ENCODE measurements at regions not wholly inside any gene's neighbourhood (a gene's known extent, or its start where the extent isn't known, plus 50 kb on each side); places are given as distances from the start of the nearest gene placed in this dataset.
A peak's percentile ranks its signal among the peaks of the same experiment; 100 is the strongest.
"Not testable (repeated sequence)": the region's sequence is repeated elsewhere in the genome, so short reads cannot be mapped to it uniquely, and the experiment has no call there.

GRCh38 chr18:8920856-8921787 is 181.4 kb upstream of the NDUFV2 start:
- intact Hi-C loops (cut with micrococcal nuclease): loop anchor here (2.0 kb wide), 1 partner anchor 62 kb away; no protein-coding TSS in a partner anchor
- CTCF ChIA-PET: interaction anchor here (1.3 to 1.5 kb wide), 2 partner anchors 61 to 62 kb away, joined by 4 to 5 read pairs; no protein-coding TSS in a partner anchor
- not testable (repeated sequence) for BruUV-seq (replicated peaks)

GRCh38 chr18:8926464-8926863 is 176.0 kb upstream of the NDUFV2 start:
- no peak overlapping the region for H3K27ac Mint-ChIP-seq (ENCODE audit: low read depth, unreplicated experiment)
- no peaks in the 10 kb centered on the region for H3K4me1 Mint-ChIP-seq (ENCODE audit: insufficient read depth, unreplicated experiment)
- intact Hi-C loops (cut with micrococcal nuclease): no loop called here
- no peak for DNase-seq (ENCODE audit: unreplicated experiment)
- H3K9me3 Mint-ChIP-seq (ENCODE audit: unreplicated experiment): peaks cover 29% of the 10 kb centered on the region
- no peak overlapping the region for H3K4me3 Mint-ChIP-seq (ENCODE audit: unreplicated experiment)
- TF ChIP-seq CTCF (IDR thresholded peaks at IDR 0.05; ENCODE audit: unreplicated experiment): no peak
- no TSS peak for BruUV-seq (replicated peaks)
- H3K27me3 Mint-ChIP-seq (ENCODE audit: insufficient read depth, unreplicated experiment): no peaks in the 10 kb centered on the region
- ChIA-PET POLR2A (no interaction called here), CTCF (interaction anchor here (1.1 kb wide), 1 partner anchor 62 kb away, joined by 3 read pairs; no protein-coding TSS in a partner anchor)
- H3K36me3 Mint-ChIP-seq (ENCODE audit: insufficient read depth, unreplicated experiment): no peaks in the 10 kb centered on the region

More at GRCh38 chr18:8920856-8921787, 181.4 kb upstream of the NDUFV2 start:
- H3K9me3 Mint-ChIP-seq (ENCODE audit: unreplicated experiment); H3K4me3 Mint-ChIP-seq (ENCODE audit: unreplicated experiment); H3K4me1 Mint-ChIP-seq (ENCODE audit: insufficient read depth, unreplicated experiment); POLR2A ChIA-PET; H3K27ac Mint-ChIP-seq (ENCODE audit: low read depth, unreplicated experiment); H3K27me3 Mint-ChIP-seq (ENCODE audit: insufficient read depth, unreplicated experiment); H3K36me3 Mint-ChIP-seq (ENCODE audit: insufficient read depth, unreplicated experiment): not testable (repeated sequence)
- peak; percentile 13 for DNase-seq (ENCODE audit: unreplicated experiment)

GRCh38 chr18:8928044-8928443 is 174.5 kb upstream of the NDUFV2 start:
- POLR2A ChIA-PET: no interaction called here
- no peaks in the 10 kb centered on the region for H3K4me1 Mint-ChIP-seq (ENCODE audit: insufficient read depth, unreplicated experiment)
- H3K27me3 Mint-ChIP-seq (ENCODE audit: insufficient read depth, unreplicated experiment): no peaks in the 10 kb centered on the region
- BruUV-seq (replicated peaks): no TSS peak
- no peak overlapping the region for H3K4me3 Mint-ChIP-seq (ENCODE audit: unreplicated experiment)
- no peak overlapping the region for H3K27ac Mint-ChIP-seq (ENCODE audit: low read depth, unreplicated experiment)
- H3K9me3 Mint-ChIP-seq (ENCODE audit: unreplicated experiment): peaks cover 29% of the 10 kb centered on the region
- intact Hi-C loops (cut with micrococcal nuclease): no loop called here
- no peaks in the 10 kb centered on the region for H3K36me3 Mint-ChIP-seq (ENCODE audit: insufficient read depth, unreplicated experiment)
- no peak for DNase-seq (ENCODE audit: unreplicated experiment)
- TF ChIP-seq CTCF (IDR thresholded peaks at IDR 0.05; ENCODE audit: unreplicated experiment): no peak
- CTCF ChIA-PET: no interaction called here

GRCh38 chr18:8928847-8929780 is 173.4 kb upstream of the NDUFV2 start:
- CTCF ChIA-PET: interaction anchor here (0.6 kb wide), 1 partner anchor 46 kb away, joined by 4 read pairs; no protein-coding TSS in a partner anchor
- Mint-ChIP-seq H3K36me3 (ENCODE audit: insufficient read depth, unreplicated experiment) (no peaks in the 10 kb centered on the region), H3K9me3 (ENCODE audit: unreplicated experiment) (peaks cover 29% of the 10 kb centered on the region), H3K27ac (ENCODE audit: low read depth, unreplicated experiment) (no peak overlapping the region), H3K4me3 (ENCODE audit: unreplicated experiment) (no peak overlapping the region), H3K27me3 (ENCODE audit: insufficient read depth, unreplicated experiment) (no peaks in the 10 kb centered on the region), H3K4me1 (ENCODE audit: insufficient read depth, unreplicated experiment) (no peaks in the 10 kb centered on the region)
- TF ChIP-seq CTCF (IDR thresholded peaks at IDR 0.05; ENCODE audit: unreplicated experiment): no peak
- BruUV-seq (replicated peaks): no TSS peak
- POLR2A ChIA-PET: no interaction called here
- no peak for DNase-seq (ENCODE audit: unreplicated experiment)
- intact Hi-C loops (cut with micrococcal nuclease): no loop called here

Data from MCF 10A (cell line).